ENCODE measurements at regions not wholly inside any gene's neighbourhood (a gene's known extent, or its start where the extent isn't known, plus 50 kb on each side); places are given as distances from the start of the nearest gene placed in this dataset.

DNA sequence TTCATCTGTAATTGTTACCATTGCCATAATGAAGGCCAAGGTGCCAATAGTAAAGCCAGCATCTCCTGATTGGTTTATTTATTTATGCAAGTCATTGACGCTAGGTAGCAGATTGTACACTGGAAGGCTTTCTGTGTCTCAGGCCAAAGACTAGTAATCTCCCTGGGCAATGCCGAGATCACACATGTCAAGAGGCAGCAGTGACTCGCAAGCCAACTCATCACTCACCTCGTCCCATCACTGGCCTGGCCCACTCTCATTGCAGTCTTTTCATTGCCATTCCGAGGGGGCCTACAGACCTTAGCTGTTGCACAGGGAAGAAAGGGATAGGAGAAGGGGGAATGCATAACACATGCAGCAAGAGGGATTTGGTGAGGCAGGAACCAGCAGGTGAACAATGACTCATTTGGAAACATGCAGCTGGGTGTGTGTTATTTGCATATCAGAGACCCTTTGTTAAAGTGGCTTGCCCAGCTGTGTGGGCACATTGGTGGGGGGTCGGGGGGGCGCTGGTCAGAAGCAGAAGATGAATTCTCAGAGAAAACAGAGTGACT lies 448.7 kb upstream of the HNRNPA3 start:
- H3K4me3 ChIP-seq (ENCODE audit: low read length) = no peak overlapping the region

DNA sequence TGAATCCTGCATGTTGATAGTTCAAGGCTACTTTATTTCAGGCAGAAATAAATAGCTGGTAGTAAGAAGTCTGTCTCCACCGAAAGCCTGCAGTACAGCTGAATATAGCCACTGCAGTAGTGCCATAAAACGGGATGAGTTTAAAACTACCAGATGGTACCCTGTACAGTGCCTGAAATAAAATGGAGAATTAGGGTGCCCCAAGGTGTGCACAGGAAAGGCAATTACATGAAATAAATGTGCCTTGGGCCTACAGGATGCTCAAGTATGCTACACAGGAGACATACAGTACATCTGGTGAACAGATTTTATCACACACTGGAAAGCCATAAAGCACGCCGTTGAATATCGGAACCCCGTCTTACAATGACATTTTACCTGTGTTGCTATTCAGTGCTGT lies 447.7 kb upstream of the HNRNPA3 start:
- Histone ChIP-seq H3K4me3 (ENCODE audit: low read length) (no peak overlapping the region), H3K36me3 (ENCODE audit: insufficient read depth, low read length) (no peaks in the 10 kb centered on the region), H3K9me3 (ENCODE audit: low read length) (no peaks in the 10 kb centered on the region), H3K4me1 (ENCODE audit: insufficient read depth, low read length) (no peaks in the 10 kb centered on the region), H2AFZ (ENCODE audit: low read depth, low read length) (no peak overlapping the region), H3K27me3 (ENCODE audit: insufficient read depth, low read length) (peaks cover 11% of the 10 kb centered on the region)

More for the DNA sequence above, 448.7 kb upstream of the HNRNPA3 start:
- Histone ChIP-seq H3K27me3 (ENCODE audit: insufficient read depth, low read length) (peaks cover 11% of the 10 kb centered on the region), H2AFZ (ENCODE audit: low read depth, low read length) (no peak overlapping the region), H3K36me3 (ENCODE audit: insufficient read depth, low read length) (no peaks in the 10 kb centered on the region), H3K4me1 (ENCODE audit: insufficient read depth, low read length) (no peaks in the 10 kb centered on the region), H3K9me3 (ENCODE audit: low read length) (no peaks in the 10 kb centered on the region)

DNA sequence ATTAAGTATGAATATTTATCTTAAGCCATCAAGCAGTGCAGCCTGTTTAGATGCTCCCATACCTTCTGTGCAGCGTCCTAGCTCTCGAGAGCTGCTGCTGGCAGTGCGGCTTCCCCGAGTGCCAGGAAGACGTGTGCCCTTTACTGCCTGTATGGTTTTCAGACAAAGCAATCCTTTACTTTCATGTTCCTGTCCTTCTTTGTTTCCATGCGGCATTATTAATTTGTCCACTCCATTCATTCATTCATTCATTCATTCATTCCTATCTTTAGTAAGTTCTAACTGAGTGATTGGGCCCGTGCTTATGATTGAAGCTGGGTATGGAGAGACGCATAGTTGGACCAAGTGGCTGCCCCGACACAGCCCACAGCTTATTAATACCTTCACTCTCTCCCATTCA lies 446.6 kb upstream of the HNRNPA3 start:
- H3K36me3 ChIP-seq (ENCODE audit: insufficient read depth, low read length) = no peaks in the 10 kb centered on the region
- H2AFZ ChIP-seq (ENCODE audit: low read depth, low read length) = no peak overlapping the region
- H3K4me3 ChIP-seq (ENCODE audit: low read length) = no peak overlapping the region
- H3K27me3 ChIP-seq (ENCODE audit: insufficient read depth, low read length) = peaks cover 11% of the 10 kb centered on the region
- no peaks in the 10 kb centered on the region for H3K9me3 ChIP-seq (ENCODE audit: low read length)
- H3K4me1 ChIP-seq (ENCODE audit: insufficient read depth, low read length) = no peaks in the 10 kb centered on the region

DNA sequence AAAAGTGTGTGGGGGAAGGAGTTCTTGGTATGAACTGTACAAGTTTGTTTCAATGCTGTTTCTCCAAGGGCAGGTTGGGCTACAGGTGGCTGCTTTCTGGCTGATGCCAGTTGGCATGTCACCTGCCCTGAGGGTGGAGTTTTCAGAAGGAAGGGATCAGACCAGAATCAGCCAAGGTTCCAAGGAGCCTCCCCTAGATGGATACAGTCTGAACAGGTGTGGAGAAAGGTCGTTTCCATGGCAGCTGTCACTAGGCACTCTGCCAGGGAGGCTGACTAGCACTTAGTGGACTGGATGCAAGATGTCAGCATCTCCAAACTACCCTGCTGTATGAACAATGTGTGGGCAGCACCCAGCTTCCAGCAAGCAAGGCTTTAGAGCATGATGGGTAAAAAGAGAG lies 444.4 kb upstream of the HNRNPA3 start:
- H3K9me3 ChIP-seq (ENCODE audit: low read length) = no peaks in the 10 kb centered on the region
- no peak overlapping the region for H2AFZ ChIP-seq (ENCODE audit: low read depth, low read length)
- no peak overlapping the region for H3K4me3 ChIP-seq (ENCODE audit: low read length)
- no peaks in the 10 kb centered on the region for H3K36me3 ChIP-seq (ENCODE audit: insufficient read depth, low read length)
- no peaks in the 10 kb centered on the region for H3K4me1 ChIP-seq (ENCODE audit: insufficient read depth, low read length)
- peaks cover 4% of the 10 kb centered on the region for H3K27me3 ChIP-seq (ENCODE audit: insufficient read depth, low read length)

DNA sequence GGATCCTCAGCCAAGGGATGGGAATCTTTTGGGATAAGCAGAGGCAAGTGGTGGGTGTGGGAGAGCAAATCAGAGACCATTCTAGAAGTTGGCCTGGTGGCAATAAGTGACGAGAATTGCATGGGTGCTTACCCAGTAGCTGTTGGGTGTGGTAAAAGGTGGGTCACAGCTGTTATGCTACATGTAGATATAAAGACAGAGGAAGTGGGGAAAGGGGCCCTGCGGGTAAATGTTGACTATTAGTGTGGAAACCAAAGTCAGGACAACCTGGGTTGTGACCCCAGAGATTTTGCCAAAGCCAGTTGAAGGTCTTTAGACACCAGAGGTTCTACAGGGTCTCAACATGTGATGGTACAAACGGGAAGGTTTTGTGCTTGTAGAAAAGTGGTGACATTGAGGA lies 443.6 kb upstream of the HNRNPA3 start:
- Histone ChIP-seq H3K4me1 (ENCODE audit: insufficient read depth, low read length) (no peaks in the 10 kb centered on the region), H3K9me3 (ENCODE audit: low read length) (no peaks in the 10 kb centered on the region), H3K4me3 (ENCODE audit: low read length) (no peak overlapping the region), H3K27me3 (ENCODE audit: insufficient read depth, low read length) (peaks cover under 1% of the 10 kb centered on the region), H3K36me3 (ENCODE audit: insufficient read depth, low read length) (no peaks in the 10 kb centered on the region), H2AFZ (ENCODE audit: low read depth, low read length) (no peak overlapping the region)

DNA sequence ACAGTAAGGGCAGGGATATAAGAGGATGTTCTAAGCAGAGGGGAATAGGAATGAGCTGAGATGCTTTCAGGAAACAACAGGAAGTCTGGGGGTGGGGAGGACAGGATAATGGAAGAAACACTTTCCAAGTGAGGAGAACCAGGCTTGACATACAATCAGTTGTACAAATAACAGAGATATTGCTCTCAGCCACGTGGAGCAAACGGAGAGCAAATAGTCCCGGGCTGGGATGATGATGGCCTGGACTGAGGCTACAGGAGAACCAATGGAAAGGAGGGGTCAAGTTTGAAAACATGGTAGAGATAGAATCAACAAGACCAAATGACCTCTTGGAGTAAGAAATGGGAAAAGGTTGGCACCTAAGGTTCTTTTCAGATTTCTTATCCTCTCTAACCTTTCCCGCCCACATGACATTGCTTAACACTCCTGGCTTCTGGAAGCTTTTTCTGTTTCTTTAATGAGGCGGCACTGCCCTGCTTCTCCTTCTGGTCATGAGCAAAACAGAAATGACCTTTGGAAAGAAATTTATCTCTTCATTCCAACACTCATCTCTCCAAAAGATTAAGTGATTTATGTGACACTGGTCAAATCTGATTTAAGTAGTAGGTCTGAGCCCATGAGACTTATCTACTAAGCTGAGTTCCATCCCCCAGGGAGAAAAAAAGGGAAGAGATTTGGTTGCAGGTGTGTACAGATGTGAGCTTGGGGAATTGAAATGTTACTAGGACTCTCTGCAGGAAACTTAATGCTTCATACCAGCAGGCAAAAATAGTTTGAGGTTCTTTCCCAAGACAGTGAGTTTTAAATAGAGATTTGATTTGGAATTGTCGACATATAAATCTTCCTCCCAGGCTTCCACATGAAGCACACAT lies 442.9 kb upstream of the HNRNPA3 start:
- no peaks in the 10 kb centered on the region for H3K27me3 ChIP-seq (ENCODE audit: insufficient read depth, low read length)
- H3K4me1 ChIP-seq (ENCODE audit: insufficient read depth, low read length) = no peaks in the 10 kb centered on the region
- no peak overlapping the region for H2AFZ ChIP-seq (ENCODE audit: low read depth, low read length)
- no peaks in the 10 kb centered on the region for H3K9me3 ChIP-seq (ENCODE audit: low read length)
- no peak overlapping the region for H3K4me3 ChIP-seq (ENCODE audit: low read length)
- no peaks in the 10 kb centered on the region for H3K36me3 ChIP-seq (ENCODE audit: insufficient read depth, low read length)

DNA sequence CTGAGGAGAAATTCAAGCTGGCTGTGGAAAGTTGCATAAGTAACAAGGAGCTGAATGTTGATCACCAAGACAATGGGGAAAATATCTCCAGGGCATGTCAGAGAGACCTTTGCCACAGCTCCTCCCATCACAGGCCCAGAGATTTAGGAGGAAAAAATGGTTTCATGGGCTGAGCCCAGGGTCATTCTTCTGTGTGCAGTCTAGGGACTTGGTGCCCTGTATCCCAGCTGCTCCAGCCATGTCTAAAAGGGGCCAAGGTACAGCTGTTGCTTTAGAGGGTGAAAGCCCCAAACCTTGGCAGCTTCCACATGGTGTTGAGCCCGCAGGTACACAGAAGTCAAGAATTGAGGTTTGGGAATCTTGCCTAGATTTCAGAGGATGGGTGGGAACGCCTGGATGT lies 439.8 kb upstream of the HNRNPA3 start:
- H3K36me3 ChIP-seq (ENCODE audit: insufficient read depth, low read length) = no peaks in the 10 kb centered on the region

DNA sequence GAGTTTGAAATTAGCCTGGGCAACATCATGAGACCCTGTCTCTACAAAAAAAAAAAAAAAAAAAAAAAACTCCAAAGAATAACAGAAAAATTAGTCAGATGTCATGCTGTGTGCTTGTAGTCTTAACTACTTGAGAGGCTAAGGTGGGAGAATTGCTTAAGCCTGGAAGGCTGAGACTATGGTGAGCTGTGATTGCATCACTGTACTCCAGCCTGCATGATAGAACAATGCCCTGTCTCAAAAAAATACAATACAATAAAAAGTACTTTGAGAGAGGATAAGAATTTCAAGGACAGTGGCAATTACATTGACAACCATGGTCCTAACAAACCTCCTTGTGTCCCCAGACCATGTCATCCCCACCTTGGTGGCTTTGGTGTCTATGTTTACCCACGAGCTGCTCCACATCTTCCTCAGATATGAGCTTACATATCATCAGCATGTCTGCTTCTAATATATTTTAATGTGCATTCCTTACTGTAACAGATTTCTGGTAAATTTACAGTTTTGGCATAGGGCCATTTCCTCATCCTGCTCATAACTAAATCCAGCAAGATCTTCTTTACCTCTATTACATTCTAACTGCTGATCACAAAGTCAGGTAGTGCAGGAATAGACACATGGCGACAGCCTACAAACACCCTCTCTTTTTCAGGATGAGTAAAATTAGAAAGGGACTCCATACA lies 437.7 kb upstream of the HNRNPA3 start:
- no peaks in the 10 kb centered on the region for H3K36me3 ChIP-seq (ENCODE audit: insufficient read depth, low read length)
- H2AFZ ChIP-seq (ENCODE audit: low read depth, low read length) = no peak overlapping the region
- peaks cover 2% of the 10 kb centered on the region for H3K27me3 ChIP-seq (ENCODE audit: insufficient read depth, low read length)
- H3K9me3 ChIP-seq (ENCODE audit: low read length) = no peaks in the 10 kb centered on the region
- H3K4me3 ChIP-seq (ENCODE audit: low read length) = no peak overlapping the region
- H3K4me1 ChIP-seq (ENCODE audit: insufficient read depth, low read length) = no peaks in the 10 kb centered on the region

More for the DNA sequence above, 439.8 kb upstream of the HNRNPA3 start:
- no peaks in the 10 kb centered on the region for H3K9me3 ChIP-seq (ENCODE audit: low read length)
- no peaks in the 10 kb centered on the region for H3K27me3 ChIP-seq (ENCODE audit: insufficient read depth, low read length)
- H3K4me3 ChIP-seq (ENCODE audit: low read length) = no peak overlapping the region
- H2AFZ ChIP-seq (ENCODE audit: low read depth, low read length) = no peak overlapping the region
- H3K4me1 ChIP-seq (ENCODE audit: insufficient read depth, low read length) = no peaks in the 10 kb centered on the region

DNA sequence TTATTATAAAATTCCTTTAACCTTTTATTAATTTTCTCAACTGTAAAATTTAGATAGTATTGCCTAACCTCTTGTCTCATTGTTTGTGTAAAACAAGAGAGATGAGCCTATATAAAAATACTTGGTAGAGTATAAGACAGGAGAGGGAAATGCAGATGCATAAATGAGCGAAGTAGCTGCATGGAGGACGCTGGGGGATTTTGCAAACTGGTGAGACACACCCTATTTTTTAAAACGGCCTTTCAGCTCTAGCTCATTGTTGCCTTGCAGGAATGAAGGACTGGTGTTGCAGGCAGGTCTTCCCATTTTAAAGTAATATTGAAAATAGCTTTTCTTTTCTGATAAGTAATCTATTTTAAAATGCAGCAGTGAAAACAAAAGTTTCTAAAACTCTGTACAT lies 435.3 kb upstream of the HNRNPA3 start:
- H2AFZ ChIP-seq (ENCODE audit: low read depth, low read length) = no peak overlapping the region
- peaks cover 2% of the 10 kb centered on the region for H3K27me3 ChIP-seq (ENCODE audit: insufficient read depth, low read length)
- H3K4me1 ChIP-seq (ENCODE audit: insufficient read depth, low read length) = no peaks in the 10 kb centered on the region
- H3K9me3 ChIP-seq (ENCODE audit: low read length) = no peaks in the 10 kb centered on the region
- no peaks in the 10 kb centered on the region for H3K36me3 ChIP-seq (ENCODE audit: insufficient read depth, low read length)
- no peak overlapping the region for H3K4me3 ChIP-seq (ENCODE audit: low read length)

DNA sequence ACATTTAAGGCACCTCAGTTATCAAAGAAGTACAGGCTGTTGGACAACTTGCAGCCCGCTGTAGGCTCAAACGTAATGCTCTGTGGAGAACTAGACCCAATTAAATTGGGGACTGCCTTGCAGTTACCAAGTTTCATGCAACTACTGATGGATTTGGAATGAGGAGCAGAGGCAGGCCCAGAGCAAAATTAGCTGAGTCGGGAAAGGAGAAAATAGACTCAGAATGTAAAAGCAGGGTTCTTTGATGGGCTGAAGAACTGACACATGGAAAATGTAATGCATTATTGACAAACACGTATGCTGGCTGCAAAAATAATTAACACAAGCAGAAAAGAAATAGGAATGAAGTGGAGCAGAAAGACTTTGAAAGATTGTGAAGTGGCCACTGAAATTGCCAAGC lies 432.7 kb upstream of the HNRNPA3 start:
- no peak overlapping the region for H2AFZ ChIP-seq (ENCODE audit: low read depth, low read length)
- H3K4me1 ChIP-seq (ENCODE audit: insufficient read depth, low read length) = no peaks in the 10 kb centered on the region
- H3K4me3 ChIP-seq (ENCODE audit: low read length) = no peak overlapping the region
- no peaks in the 10 kb centered on the region for H3K36me3 ChIP-seq (ENCODE audit: insufficient read depth, low read length)
- H3K9me3 ChIP-seq (ENCODE audit: low read length) = no peaks in the 10 kb centered on the region
- peaks cover 2% of the 10 kb centered on the region for H3K27me3 ChIP-seq (ENCODE audit: insufficient read depth, low read length)

DNA sequence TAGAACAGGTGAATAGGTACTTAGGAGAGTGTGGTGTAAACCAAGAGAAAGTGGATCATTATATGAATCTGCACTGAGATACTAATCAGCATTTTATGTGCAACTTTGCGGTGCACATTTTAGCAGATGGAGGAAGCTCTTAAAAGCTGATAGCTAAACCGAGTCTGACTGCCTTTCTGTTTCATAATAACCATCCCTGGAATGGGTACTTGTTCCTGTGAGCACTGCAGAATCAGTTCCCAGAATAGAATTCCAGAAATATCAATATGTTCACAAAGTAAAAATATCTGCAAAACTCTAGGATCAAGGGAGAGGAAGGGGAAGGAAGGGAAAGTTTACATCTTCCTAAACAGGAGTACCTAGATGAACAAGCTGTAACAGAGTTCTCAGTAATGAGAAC lies 432.2 kb upstream of the HNRNPA3 start:
- no peaks in the 10 kb centered on the region for H3K36me3 ChIP-seq (ENCODE audit: insufficient read depth, low read length)

DNA sequence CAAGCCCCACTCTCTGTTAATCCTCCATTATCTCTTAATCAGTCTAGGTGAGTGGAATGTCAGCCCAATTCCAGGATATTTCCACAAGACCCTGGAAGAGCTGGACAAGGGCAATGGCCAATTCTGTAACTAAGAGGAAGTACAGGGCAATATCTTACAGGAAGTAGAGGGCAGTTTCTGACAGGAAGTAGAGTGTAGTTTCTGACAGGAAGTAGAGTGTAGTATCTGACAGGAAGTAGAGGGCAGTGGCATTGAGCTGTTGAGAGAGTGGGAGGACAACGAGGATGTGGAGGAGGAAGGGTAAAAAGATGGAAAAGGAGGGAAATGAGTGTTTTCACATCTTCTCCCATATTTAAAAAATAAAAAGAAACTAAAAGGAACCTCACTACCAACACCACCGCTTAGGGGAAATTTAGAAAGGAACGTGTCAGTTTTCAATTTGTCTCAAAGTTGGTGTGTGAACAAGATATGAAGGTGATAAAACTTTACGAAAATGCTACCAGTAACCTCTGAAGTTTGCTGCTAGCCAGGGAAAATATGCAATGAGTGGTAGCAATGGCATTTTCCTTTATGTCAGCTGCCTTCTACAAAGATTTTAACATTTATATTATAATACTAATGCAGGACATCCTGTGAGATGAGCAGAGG lies 430.9 kb upstream of the HNRNPA3 start:
- Histone ChIP-seq H3K4me3 (ENCODE audit: low read length) (no peak overlapping the region), H3K27me3 (ENCODE audit: insufficient read depth, low read length) (peaks cover 2% of the 10 kb centered on the region), H3K36me3 (ENCODE audit: insufficient read depth, low read length) (no peaks in the 10 kb centered on the region), H3K4me1 (ENCODE audit: insufficient read depth, low read length) (no peaks in the 10 kb centered on the region), H2AFZ (ENCODE audit: low read depth, low read length) (no peak overlapping the region), H3K9me3 (ENCODE audit: low read length) (no peaks in the 10 kb centered on the region)

More for the DNA sequence above, 432.2 kb upstream of the HNRNPA3 start:
- no peak overlapping the region for H3K4me3 ChIP-seq (ENCODE audit: low read length)
- peaks cover 2% of the 10 kb centered on the region for H3K27me3 ChIP-seq (ENCODE audit: insufficient read depth, low read length)
- no peaks in the 10 kb centered on the region for H3K9me3 ChIP-seq (ENCODE audit: low read length)
- H3K4me1 ChIP-seq (ENCODE audit: insufficient read depth, low read length) = no peaks in the 10 kb centered on the region
- no peak overlapping the region for H2AFZ ChIP-seq (ENCODE audit: low read depth, low read length)

DNA sequence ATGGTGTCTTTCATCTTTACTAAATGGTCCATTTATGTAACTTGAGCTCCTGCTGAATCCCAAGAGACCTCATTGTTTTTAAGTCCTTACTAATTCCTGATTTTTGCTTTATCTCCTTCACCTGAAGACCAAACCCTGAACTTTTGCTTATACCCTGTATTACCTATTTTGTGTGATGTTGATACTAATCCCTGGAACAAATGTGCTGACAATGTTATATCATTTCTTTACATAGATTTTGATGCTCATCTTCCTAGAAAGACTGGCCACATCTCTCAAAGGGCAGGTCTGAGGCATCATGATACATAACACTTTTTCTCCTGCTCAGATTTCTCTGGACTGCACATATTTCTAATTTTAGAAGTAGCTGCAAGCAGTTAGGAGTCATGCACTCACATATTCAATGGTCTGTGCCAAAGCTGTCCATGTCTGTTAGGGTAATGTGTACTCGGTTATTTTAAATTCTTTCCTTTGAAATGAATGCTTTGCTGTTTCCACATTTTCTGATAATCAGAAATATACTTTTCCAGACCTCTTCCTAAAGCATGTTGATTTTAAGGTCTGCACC lies 427.9 kb upstream of the HNRNPA3 start:
- Histone ChIP-seq H3K4me3 (ENCODE audit: low read length) (no peak overlapping the region), H3K9me3 (ENCODE audit: low read length) (no peaks in the 10 kb centered on the region), H2AFZ (ENCODE audit: low read depth, low read length) (no peak overlapping the region), H3K36me3 (ENCODE audit: insufficient read depth, low read length) (no peaks in the 10 kb centered on the region), H3K4me1 (ENCODE audit: insufficient read depth, low read length) (no peaks in the 10 kb centered on the region), H3K27me3 (ENCODE audit: insufficient read depth, low read length) (peaks cover 2% of the 10 kb centered on the region)
